Brain microvascular endothelial cell (primary cell): ENCODE measurements at regions not wholly inside any gene's neighbourhood (a gene's known extent, or its start where the extent isn't known, plus 50 kb on each side); places are given as distances from the start of the nearest gene placed in this dataset.
A peak's percentile ranks its signal among the peaks of the same experiment; 100 is the strongest.
"Not testable (repeated sequence)": the region's sequence is repeated elsewhere in the genome, so short reads cannot be mapped to it uniquely, and the experiment has no call there.

ENCODE experiments used
- DNase-seq: peaks from one replicate; pipeline ENCODE4 v3.0.0-alpha.2; 2020
- H3K27ac ChIP-seq: fragments of 250-450 bp; sonication (Bioruptor Pico); 2 replicates; pipeline ENCODE4 v1.5.1; 2020; ENCODE audit warnings: mild to moderate bottlenecking, moderate library complexity
- H3K27me3 ChIP-seq: fragments of 250-450 bp; sonication (Bioruptor Pico); replicated peaks from 2 replicates; pipeline ENCODE4 v1.5.1; 2020; ENCODE audit warnings: mild to moderate bottlenecking
- H3K36me3 ChIP-seq: fragments of 250-450 bp; sonication (Bioruptor Pico); replicated peaks from 2 replicates; pipeline ENCODE4 v1.5.1; 2020; ENCODE audit warnings: mild to moderate bottlenecking
- H3K4me3 ChIP-seq: 2 replicates; pipeline ENCODE4 v1.5.1; 2011; ENCODE audit warnings: low read depth, mild to moderate bottlenecking, control low read depth, low read length, moderate library complexity
- in situ Hi-C: cut with HindIII; loops from 2 replicates; pipeline ENCODE4 v1.10.0; 2017; ENCODE audit warnings: low sequenced_read_pairs, low pct_ligation_motif_present
- TF ChIP-seq, protein P1 (sequence below): IDR thresholded peaks from 2 replicates; pipeline ENCODE4 v1.5.1; 2011; ENCODE audit warnings: low read depth, mild to moderate bottlenecking, moderate library complexity, low read length, control low read depth, inconsistent platforms; ENCODE audit errors: missing control alignments

DNA sequence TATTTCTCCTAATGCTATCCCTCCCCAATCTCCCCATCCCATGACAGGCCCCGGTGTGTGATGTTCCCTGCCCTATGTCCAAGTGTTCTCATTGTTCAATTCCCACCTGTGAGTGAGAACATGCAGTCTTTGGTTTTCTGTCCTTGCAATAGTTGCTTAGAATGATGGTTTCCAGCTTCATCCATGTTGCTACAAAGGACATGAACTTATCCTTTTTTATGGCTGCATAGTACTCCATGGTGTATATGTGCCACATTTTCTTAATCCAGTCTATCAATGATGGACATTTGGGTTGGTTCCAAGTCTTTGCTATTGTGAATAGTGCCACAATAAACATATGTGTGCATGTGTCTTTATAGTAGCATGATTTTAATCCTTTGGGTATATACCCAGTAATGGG lies 51.3 kb upstream of the RIOK2 start:
- H3K27ac ChIP-seq, DNase-seq, in situ Hi-C loops, H3K36me3 ChIP-seq, H3K27me3 ChIP-seq, H3K4me3 ChIP-seq: not testable (repeated sequence)

DNA sequence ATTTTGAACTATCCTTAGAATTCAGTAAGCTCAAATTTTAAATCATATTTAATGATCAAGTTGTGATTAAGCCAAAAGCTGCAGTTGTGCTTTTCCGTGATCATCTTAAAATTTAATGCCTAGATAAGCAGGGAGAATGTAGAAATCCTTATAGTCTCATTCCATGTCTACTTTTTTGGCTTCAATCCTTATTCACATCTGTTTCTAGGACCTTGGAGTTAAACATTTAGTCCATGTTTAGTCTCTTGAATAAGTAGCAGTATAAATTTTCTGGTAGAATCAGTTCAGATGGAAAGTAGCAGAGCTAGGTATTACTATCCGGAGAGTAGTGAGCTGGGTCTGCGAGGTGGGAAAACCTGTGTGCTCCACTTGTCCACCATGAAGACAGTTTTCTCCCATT lies 59.3 kb upstream of the RIOK2 start:
- Histone ChIP-seq H3K4me3 (no peak overlapping the region), H3K27ac (no peak overlapping the region), H3K27me3 (no peaks in the 10 kb centered on the region), H3K36me3 (no peaks in the 10 kb centered on the region)
- in situ Hi-C loops, result no loop called here
- no peak for DNase-seq
- TF ChIP-seq, protein P1, sequence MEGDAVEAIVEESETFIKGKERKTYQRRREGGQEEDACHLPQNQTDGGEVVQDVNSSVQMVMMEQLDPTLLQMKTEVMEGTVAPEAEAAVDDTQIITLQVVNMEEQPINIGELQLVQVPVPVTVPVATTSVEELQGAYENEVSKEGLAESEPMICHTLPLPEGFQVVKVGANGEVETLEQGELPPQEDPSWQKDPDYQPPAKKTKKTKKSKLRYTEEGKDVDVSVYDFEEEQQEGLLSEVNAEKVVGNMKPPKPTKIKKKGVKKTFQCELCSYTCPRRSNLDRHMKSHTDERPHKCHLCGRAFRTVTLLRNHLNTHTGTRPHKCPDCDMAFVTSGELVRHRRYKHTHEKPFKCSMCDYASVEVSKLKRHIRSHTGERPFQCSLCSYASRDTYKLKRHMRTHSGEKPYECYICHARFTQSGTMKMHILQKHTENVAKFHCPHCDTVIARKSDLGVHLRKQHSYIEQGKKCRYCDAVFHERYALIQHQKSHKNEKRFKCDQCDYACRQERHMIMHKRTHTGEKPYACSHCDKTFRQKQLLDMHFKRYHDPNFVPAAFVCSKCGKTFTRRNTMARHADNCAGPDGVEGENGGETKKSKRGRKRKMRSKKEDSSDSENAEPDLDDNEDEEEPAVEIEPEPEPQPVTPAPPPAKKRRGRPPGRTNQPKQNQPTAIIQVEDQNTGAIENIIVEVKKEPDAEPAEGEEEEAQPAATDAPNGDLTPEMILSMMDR, result no peak

DNA sequence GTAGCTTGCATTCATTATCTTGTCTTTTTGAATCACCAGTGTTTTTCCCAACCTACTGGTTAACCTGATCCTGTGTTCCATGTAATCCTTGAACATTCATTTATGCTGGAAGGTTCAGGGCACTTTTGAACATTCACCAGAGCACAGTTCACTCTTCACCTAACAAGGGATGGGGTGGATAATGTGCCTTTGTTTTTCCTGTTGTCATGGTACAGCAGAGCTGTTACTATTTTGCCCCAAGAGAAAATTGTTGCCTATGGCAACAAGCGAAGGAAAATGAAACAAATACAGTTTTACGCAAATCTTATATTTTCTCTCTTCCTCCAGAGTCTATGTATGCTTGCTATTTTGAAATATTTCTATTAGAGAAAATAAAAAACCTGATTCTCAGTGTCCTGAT lies 60.3 kb upstream of the RIOK2 start:
- no peaks in the 10 kb centered on the region for H3K27me3 ChIP-seq
- TF ChIP-seq, protein P1, result no peak
- no peak overlapping the region for H3K27ac ChIP-seq
- peak; percentile 3 for DNase-seq
- no peaks in the 10 kb centered on the region for H3K36me3 ChIP-seq
- in situ Hi-C loops, result no loop called here
- no peak overlapping the region for H3K4me3 ChIP-seq

GRCh38 chr5:97245386-97245785 lies 62.3 kb upstream of the RIOK2 start:
- Histone ChIP-seq H3K27ac (no peak overlapping the region), H3K4me3 (no peak overlapping the region), H3K27me3 (no peaks in the 10 kb centered on the region), H3K36me3 (no peaks in the 10 kb centered on the region)
- in situ Hi-C loops, result no loop called here
- no peak for DNase-seq
- TF ChIP-seq, protein P1, result no peak

DNA sequence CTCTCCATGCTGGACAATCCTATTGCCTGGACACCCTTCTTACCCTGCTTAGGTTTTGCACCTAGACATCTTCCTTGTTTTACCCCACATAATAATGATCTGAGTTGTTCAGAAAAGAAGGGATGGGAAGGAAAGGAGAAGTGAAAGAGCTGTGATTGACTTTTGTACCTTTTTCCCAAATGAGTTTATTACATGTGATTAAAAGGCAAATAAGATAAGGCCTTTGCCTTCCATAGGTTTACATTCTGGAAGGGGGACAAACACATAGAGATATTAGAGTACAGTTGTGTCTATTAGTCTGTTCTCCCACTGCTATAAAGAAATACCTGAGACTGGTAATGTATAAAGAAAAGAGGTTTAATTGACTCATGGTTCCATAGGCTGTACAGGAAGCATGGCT lies 67.1 kb upstream of the RIOK2 start:
- H3K27me3 ChIP-seq, result no peaks in the 10 kb centered on the region
- H3K4me3 ChIP-seq, result no peak overlapping the region
- in situ Hi-C loops, result no loop called here
- TF ChIP-seq, protein P1, result no peak
- no peak overlapping the region for H3K27ac ChIP-seq
- no peaks in the 10 kb centered on the region for H3K36me3 ChIP-seq
- DNase-seq, result no peak

GRCh38 chr5:97266076-97266475 lies 83.0 kb upstream of the RIOK2 start:
- DNase-seq, result no peak
- in situ Hi-C loops, result no loop called here
- no peak overlapping the region for H3K27ac ChIP-seq
- no peak overlapping the region for H3K4me3 ChIP-seq
- H3K27me3 ChIP-seq, result no peaks in the 10 kb centered on the region
- H3K36me3 ChIP-seq, result no peaks in the 10 kb centered on the region
- TF ChIP-seq, protein P1, result no peak
